K562 (cell line): ENCODE measurements at regions not wholly inside any gene's neighbourhood (a gene's known extent, or its start where the extent isn't known, plus 50 kb on each side); places are given as distances from the start of the nearest gene placed in this dataset.

Experiments
- ATAC-seq: fragments of 200-7000 bp; cut with Tn5 transposase; 3 replicates; pipeline ENCODE4 v1.9.1; 2020; ENCODE audit warnings: moderate library complexity
- BruUV-seq: library from RNA; stranded (reverse); fragments of 400-500 nt; replicated peaks from 2 replicates; lab custom pipeline; 2021; lab: Mats Ljungman, UMichigan
- CTCF ChIA-PET: fragments of 300-600 bp; formaldehyde crosslinking; extraction: SDS; loops from one replicate; lab custom pipeline; 2021; ENCODE audit warnings: low intra/inter-chr PET ratio; lab: Yijun Ruan, JAX
- POLR2A ChIA-PET: fragments of 300-600, 350-650 bp; sonication (Branson Sonifier 250); formaldehyde crosslinking; extraction: SDS; loops from one replicate; lab custom pipeline; 2021; ENCODE audit warnings: antibody characterized with exemption, inconsistent platforms; lab: Yijun Ruan, JAX
- DNase-seq, 4 experiments: peaks; one replicate each; pipeline versions ENCODE4 v3.0.0 to v3.0.0-alpha.2; 2011 to 2018; ENCODE audit warnings: low spot score in 3 of 4, mixed read lengths in 3 of 4; ENCODE audit errors: extremely low read depth in 1 of 4
- FAIRE-seq: peaks from 2 replicates; lab custom pipeline; 2011; peaks lifted over from hg19 to GRCh38; lab: Jason Lieb, UNC
- H2AFZ ChIP-seq: 2 replicates; pipeline ENCODE4 v1.6.0; 2011; ENCODE audit warnings: low read depth, low read length, control low read depth, inconsistent platforms
- H3K27ac ChIP-seq: fragments of 200-600 bp; 3 replicates; pipeline ENCODE4 v1.8.0; 2011; ENCODE audit warnings: low read depth, mild to moderate bottlenecking, control low read depth, inconsistent platforms, low read length, moderate library complexity, mixed read lengths; ENCODE audit errors: extremely low read depth
- H3K27me3 ChIP-seq, 2 experiments: fragments of 300-600 bp in 1 of 2; 2 replicates in 1 of 2; 3 replicates in 1 of 2; pipeline versions ENCODE4 v1.6.0 to v1.8.0; 2011; ENCODE audit warnings: inconsistent platforms in 2 of 2, low read length in 2 of 2, mild to moderate bottlenecking in 1 of 2, mixed read lengths in 1 of 2, moderate library complexity in 1 of 2; ENCODE audit not compliant: control insufficient read depth in 2 of 2, insufficient read depth in 2 of 2
- H3K36me3 ChIP-seq: fragments of 300-600 bp; 3 replicates; pipeline ENCODE4 v1.8.0; 2011; ENCODE audit warnings: mild to moderate bottlenecking, low read length, inconsistent platforms; ENCODE audit not compliant: control insufficient read depth, insufficient read depth
- H3K4me1 ChIP-seq, 2 experiments: fragments of 200-600 bp in 1 of 2; replicated peaks in 1 of 2; 2 replicates in 1 of 2; 3 replicates in 1 of 2; pipeline versions ENCODE4 v1.5.1 to v1.8.0; 2011; ENCODE audit warnings: inconsistent platforms in 2 of 2, low read length in 2 of 2, mild to moderate bottlenecking in 1 of 2, mixed read lengths in 1 of 2, moderate library complexity in 1 of 2; ENCODE audit not compliant: control insufficient read depth in 2 of 2, insufficient read depth in 2 of 2
- H3K4me2 ChIP-seq: 2 replicates; pipeline ENCODE4 v1.6.1; 2011; ENCODE audit warnings: low read length, control low read depth, inconsistent platforms, mixed read lengths; ENCODE audit not compliant: insufficient read depth
- H3K4me3 ChIP-seq: fragments of 200-600 bp; sonication (generic), shearing (Covaris generic); 2 replicates; pipeline ENCODE4 v1.5.1; 2016; ENCODE audit warnings: control low read depth, inconsistent platforms
- H3K79me2 ChIP-seq: fragments of 200-600 bp; 3 replicates; pipeline ENCODE4 v1.8.0; 2011; ENCODE audit warnings: low read length, inconsistent platforms; ENCODE audit not compliant: control insufficient read depth, insufficient read depth
- H3K9ac ChIP-seq, 2 experiments: 2 replicates each; pipeline versions ENCODE4 v1.6.0 to v1.6.1; 2011; ENCODE audit warnings: low read depth in 2 of 2, low read length in 2 of 2, control low read depth in 1 of 2, inconsistent platforms in 1 of 2, mild to moderate bottlenecking in 1 of 2, mixed read lengths in 1 of 2; ENCODE audit not compliant: insufficient read depth in 1 of 2
- H3K9me1 ChIP-seq: one replicate; pipeline ENCODE4 v1.6.0; 2011; ENCODE audit warnings: inconsistent platforms, mild to moderate bottlenecking, low read length, moderate library complexity; ENCODE audit not compliant: control insufficient read depth, insufficient read depth
- H3K9me3 ChIP-seq: replicated peaks from 2 replicates; pipeline ENCODE4 v1.5.1; 2011; ENCODE audit warnings: low read depth, low read length, inconsistent platforms; ENCODE audit not compliant: control insufficient read depth, insufficient read depth
- H4K20me1 ChIP-seq: replicated peaks from 2 replicates; pipeline ENCODE4 v1.6.1; 2011; ENCODE audit warnings: low read length, inconsistent platforms, mixed read lengths; ENCODE audit not compliant: control insufficient read depth, insufficient read depth
- CHD2 ChIP-seq: IDR thresholded peaks from 2 replicates; pipeline ENCODE4 v1.6.1; 2011; ENCODE audit warnings: low read depth, low read length
- CREM ChIP-seq: IDR thresholded peaks from 2 replicates; pipeline ENCODE4 v1.6.1; 2014; ENCODE audit warnings: antibody characterized with exemption, low read depth
- CUX1 ChIP-seq: fragments of 200-800 bp; sonication (Bioruptor generic); IDR thresholded peaks from 2 replicates; pipeline ENCODE4 v1.6.1; 2016; ENCODE audit warnings: missing genetic modification characterization, missing compliant biosample characterization
- DLX4 ChIP-seq: fragments of 250-450 bp; sonication (Bioruptor Pico); IDR thresholded peaks from 2 replicates; pipeline ENCODE4 v1.6.1; 2021; ENCODE audit warnings: mild to moderate bottlenecking
- EP400 ChIP-seq: fragments of 450-650 bp; IDR thresholded peaks from 2 replicates; pipeline ENCODE4 v1.6.1; 2017; ENCODE audit warnings: antibody characterized with exemption, mild to moderate bottlenecking, moderate library complexity
- NR1H2 ChIP-seq: sonication (generic); formaldehyde crosslinking; IDR thresholded peaks from 2 replicates; pipeline ENCODE4 v1.4.0; 2020; ENCODE audit warnings: mild to moderate bottlenecking, missing genetic modification reagents
- PHF8 ChIP-seq: fragments of 200-600 bp; sonication (generic); IDR thresholded peaks from 2 replicates; pipeline ENCODE4 v1.6.1; 2012; ENCODE audit warnings: mixed run types, mild to moderate bottlenecking, inconsistent platforms, low read length, moderate library complexity, borderline replicate concordance
- SAFB ChIP-seq: fragments of 200-400 bp; formaldehyde crosslinking; IDR thresholded peaks from 2 replicates; pipeline ENCODE4 v1.6.1; 2017; ENCODE audit warnings: low read depth, low read length, borderline replicate concordance
- STAT5A ChIP-seq: IDR thresholded peaks from 2 replicates; pipeline ENCODE4 v1.6.1; 2012; ENCODE audit warnings: low read length, inconsistent platforms, borderline replicate concordance
- U2AF2 ChIP-seq: fragments of 200-400 bp; formaldehyde crosslinking; optimal IDR thresholded peaks from 2 replicates; pipeline ENCODE3; 2017; ENCODE audit warnings: low read depth, mild to moderate bottlenecking, low read length
- ZNF274 ChIP-seq: IDR thresholded peaks from 2 replicates; pipeline ENCODE4 v1.6.1; 2011; ENCODE audit warnings: low read depth, mild to moderate bottlenecking, low read length, moderate library complexity, borderline replicate concordance
- ZNF76 ChIP-seq: fragments of 250-450 bp; sonication (Bioruptor Pico); IDR thresholded peaks from 2 replicates; pipeline ENCODE4 v1.4.0; 2020; ENCODE audit warnings: mild to moderate bottlenecking, moderate library complexity, borderline replicate concordance
- WGBS: fragments of 100-300 bp; shearing (Covaris generic); methylation state at CpG from one replicate; pipeline ENCODE4 v1.1.6; 2016; ENCODE audit warnings: low coverage, mixed read lengths; ENCODE audit not compliant: insufficient coverage; ENCODE audit errors: missing lambda C conversion rate; 5-methylcytosine and 5-hydroxymethylcytosine counted together
- in situ Hi-C: fragments of 300-500 bp; cut with MboI; formaldehyde crosslinking; loops from 4 replicates; pipeline ENCODE4 v1.15.0; 2018; ENCODE audit warnings: inconsistent platforms, mixed read lengths
- intact Hi-C: fragments of 100-400 bp; cut with micrococcal nuclease; formaldehyde crosslinking; loops from 2 replicates; pipeline ENCODE4 v1.14.2; 2022
- TF ChIP-seq, protein P1 (sequence below): sonication (generic); formaldehyde crosslinking; IDR thresholded peaks from 2 replicates; pipeline ENCODE4 v1.8.1; 2022; ENCODE audit warnings: missing genetic modification reagents
- TF ChIP-seq, protein P2 (sequence below): sonication (generic); formaldehyde crosslinking; IDR thresholded peaks from 2 replicates; pipeline ENCODE4 v1.8.0; 2022; ENCODE audit warnings: mild to moderate bottlenecking, missing genetic modification reagents

DNA sequence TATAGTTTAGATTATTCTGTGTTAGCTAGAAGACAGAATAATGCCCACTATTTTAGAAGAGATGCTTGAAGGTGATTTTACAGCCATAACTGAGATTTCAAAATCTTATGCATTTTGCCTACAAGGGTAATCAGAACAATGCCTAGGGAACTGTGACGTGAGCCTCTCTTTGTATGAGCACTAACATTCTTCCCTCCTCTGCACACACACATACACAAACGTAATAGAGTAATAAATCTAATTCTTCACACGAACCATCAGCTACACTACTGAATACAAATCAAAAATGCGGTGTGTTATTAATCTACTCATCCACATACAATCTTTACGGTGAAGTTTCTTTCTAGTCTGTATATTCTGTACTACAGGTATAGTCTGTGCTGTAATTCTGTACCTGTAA lies 227.8 kb downstream of the PLK2 start:
- Histone ChIP-seq H3K36me3 (no peaks in the 10 kb centered on the region), H3K9me3 (no peaks in the 10 kb centered on the region), H4K20me1 (no peaks in the 10 kb centered on the region), H3K27ac (no peak overlapping the region), H3K4me3 (no peak overlapping the region), H3K9ac (no peak overlapping the region), H3K27me3 (no peaks in the 10 kb centered on the region), H3K4me1 (no peaks in the 10 kb centered on the region), H3K79me2 (no peaks in the 10 kb centered on the region), H2AFZ (no peak overlapping the region), H3K4me2 (no peak overlapping the region), H3K9me1 (no peaks in the 10 kb centered on the region)
- DNase-seq = no peak
- WGBS = 12% methylated on average over 5 of the region's 5 CpGs
- no TSS peak for BruUV-seq
- ChIA-PET CTCF (no interaction called here), POLR2A (no interaction called here)
- intact Hi-C loops = no loop called here
- no peak for FAIRE-seq
- in situ Hi-C loops = no loop called here
- no peak for ATAC-seq
- TF ChIP-seq SAFB (no peak), EP400 (no peak), CUX1 (CRISPR knock-in tag) (no peak), ZNF76 (no peak), STAT5A (no peak), NR1H2 (no peak), DLX4 (CRISPR knock-in tag) (no peak), CREM (no peak), CHD2 (no peak), PHF8 (no peak), U2AF2 (no peak), ZNF274 (no peak)
- TF ChIP-seq, protein P1, sequence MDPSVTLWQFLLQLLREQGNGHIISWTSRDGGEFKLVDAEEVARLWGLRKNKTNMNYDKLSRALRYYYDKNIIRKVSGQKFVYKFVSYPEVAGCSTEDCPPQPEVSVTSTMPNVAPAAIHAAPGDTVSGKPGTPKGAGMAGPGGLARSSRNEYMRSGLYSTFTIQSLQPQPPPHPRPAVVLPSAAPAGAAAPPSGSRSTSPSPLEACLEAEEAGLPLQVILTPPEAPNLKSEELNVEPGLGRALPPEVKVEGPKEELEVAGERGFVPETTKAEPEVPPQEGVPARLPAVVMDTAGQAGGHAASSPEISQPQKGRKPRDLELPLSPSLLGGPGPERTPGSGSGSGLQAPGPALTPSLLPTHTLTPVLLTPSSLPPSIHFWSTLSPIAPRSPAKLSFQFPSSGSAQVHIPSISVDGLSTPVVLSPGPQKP (CRISPR knock-in tag) = no peak
- TF ChIP-seq, protein P2, sequence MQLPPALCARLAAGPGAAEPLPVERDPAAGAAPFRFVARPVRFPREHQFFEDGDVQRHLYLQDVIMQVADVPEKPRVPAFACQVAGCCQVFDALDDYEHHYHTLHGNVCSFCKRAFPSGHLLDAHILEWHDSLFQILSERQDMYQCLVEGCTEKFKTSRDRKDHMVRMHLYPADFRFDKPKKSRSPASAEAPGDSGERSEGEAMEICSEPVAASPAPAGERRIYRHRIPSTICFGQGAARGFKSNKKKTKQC = no peak
